Psoas muscle (tissue), 7 donors: ENCODE measurements at regions not wholly inside any gene's neighbourhood (a gene's known extent, or its start where the extent isn't known, plus 50 kb on each side); places are given as distances from the start of the nearest gene placed in this dataset.
"Not testable (repeated sequence)": the region's sequence is repeated elsewhere in the genome, so short reads cannot be mapped to it uniquely, and the experiment has no call there.

Experiments used
- ATAC-seq, 4 donors: fragments of 200-7000 bp; cut with Tn5 transposase; one replicate each; pipeline ENCODE4 v1.9.1; 2020; ENCODE audit warnings: moderate library complexity in 3 of 4, mild to moderate bottlenecking in 2 of 4
- DNase-seq, 2 donors: peaks; one replicate each; pipeline ENCODE4 v3.0.0-alpha.2; 2020
- H3K27ac ChIP-seq: fragments of 200-600 bp; one replicate; pipeline ENCODE4 v1.8.0; 2022
- H3K27me3 ChIP-seq, 3 donors: fragments of 200-600 bp in 1 of 3; one replicate each; pipeline versions ENCODE4 v1.6.1 to v1.8.0; 2013 to 2022; ENCODE audit warnings: low read length in 2 of 3, mild to moderate bottlenecking in 2 of 3, moderate library complexity in 1 of 3; ENCODE audit not compliant: insufficient read depth in 3 of 3
- H3K36me3 ChIP-seq, 2 donors: fragments of 200-600 bp in 1 of 2; one replicate each; pipeline versions ENCODE4 v1.6.1 to v1.8.0; 2013 to 2022; ENCODE audit warnings: low read depth in 1 of 2, mild to moderate bottlenecking in 1 of 2, moderate library complexity in 1 of 2; ENCODE audit not compliant: insufficient read depth in 1 of 2
- H3K4me1 ChIP-seq: fragments of 200-600 bp; one replicate; pipeline ENCODE4 v1.8.0; 2022
- H3K4me3 ChIP-seq: fragments of 200-600 bp; one replicate; pipeline ENCODE4 v1.8.0; 2022; ENCODE audit warnings: mild to moderate bottlenecking
- H3K9me3 ChIP-seq: fragments of 200-600 bp; one replicate; pipeline ENCODE4 v1.8.0; 2022
- CTCF ChIP-seq: fragments of 200-600 bp; IDR thresholded peaks from one replicate; pipeline ENCODE4 v1.8.0; 2022; ENCODE audit warnings: antibody characterized with exemption
- WGBS, 3 donors: extraction: QIAGEN DNeasy Blood & Tissue Kit; methylation state at CpG; one replicate each; pipeline versions ENCODE4 v1.1.6 to v1.1.7; 2013; 5-methylcytosine and 5-hydroxymethylcytosine counted together
- intact Hi-C, 2 donors: fragments of 100-400 bp; cut with DNase I; formaldehyde crosslinking; loops; one replicate each; pipeline versions ENCODE4 v1.11.0 to v1.14.2; 2022
- donor health status: healthy with polysubstance abuse.
- donor health status: DM: no; HTN: no; CAD: no; lungs with moderate emphysema.
- donor health status: Bipolar disorder and iron deficiency.
- donor health status: healthy.
- donor health status: DM: yes; HTN: yes; CAD: no.
- donor health status: DM: no; HTN: no; CAD: no.
- donor health status: DM: yes; HTN: yes; CAD: no.

GRCh38 chr21:20187028-20187427, 811.2 kb upstream of the NCAM2 start:
- no peak overlapping the region for H3K4me3 ChIP-seq
- H3K27me3 ChIP-seq = no peaks in the 10 kb centered on the region
- peaks cover 5% of the 10 kb centered on the region for H3K9me3 ChIP-seq
- DNase-seq = no peak
- H3K27ac ChIP-seq = no peak overlapping the region
- H3K36me3 ChIP-seq = no peaks in the 10 kb centered on the region
- no peak for TF ChIP-seq CTCF
- 61 to 66% (median 64%) methylated on average over 2 of the region's 2 CpGs for WGBS, 3 donors
- intact Hi-C loops = no loop called here
- no peak for ATAC-seq
- H3K4me1 ChIP-seq = no peaks in the 10 kb centered on the region

- not testable (repeated sequence) for H3K36me3 ChIP-seq, H3K9me3 ChIP-seq
- WGBS, 3 donors = 94 to 99% (median 95%) methylated on average over 3 of the region's 4 CpGs
Observed at GRCh38 chr21:20201323-20201722, 796.9 kb upstream of the NCAM2 start.

GRCh38 chr21:20207335-20207734, 790.9 kb upstream of the NCAM2 start:
- Histone ChIP-seq H3K27ac (no peak overlapping the region), H3K4me1 (no peaks in the 10 kb centered on the region), H3K4me3 (no peak overlapping the region), H3K27me3 (no peaks in the 10 kb centered on the region), H3K36me3 (no peaks in the 10 kb centered on the region), H3K9me3 (no peaks in the 10 kb centered on the region)
- intact Hi-C loops = no loop called here
- no peak for ATAC-seq
- WGBS, 3 donors = 82 to 88% (median 84%) methylated on average over 3 of the region's 3 CpGs
- no peak for DNase-seq
- TF ChIP-seq CTCF = no peak

More at GRCh38 chr21:20201323-20201722, 796.9 kb upstream of the NCAM2 start:
- H3K4me3 ChIP-seq, H3K27ac ChIP-seq, DNase-seq, ATAC-seq, H3K27me3 ChIP-seq, H3K4me1 ChIP-seq, intact Hi-C loops: not testable (repeated sequence)

DNA sequence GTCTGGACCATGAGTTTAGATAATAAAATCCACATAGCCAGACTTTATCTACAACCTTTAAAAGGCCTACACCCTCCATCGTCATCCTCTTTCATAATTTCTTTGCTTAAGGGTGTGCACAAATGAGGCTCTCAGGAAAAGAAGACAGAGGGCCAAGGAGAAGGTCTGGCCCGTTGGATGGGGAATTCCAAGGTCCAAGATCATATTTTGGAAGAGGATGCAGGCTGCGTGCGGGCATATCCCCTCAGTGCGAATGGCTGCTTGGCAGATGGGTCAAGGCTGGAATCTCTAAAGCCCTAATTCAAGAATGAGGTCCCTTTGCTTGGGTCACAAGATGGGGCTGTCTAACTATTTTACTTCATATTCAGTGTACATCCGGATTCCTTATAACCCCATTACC, 782.2 kb upstream of the NCAM2 start:
- intact Hi-C loops = no loop called here
- ATAC-seq = no peak
- no peaks in the 10 kb centered on the region for H3K4me1 ChIP-seq

GRCh38 chr21:20220586-20220985, 777.6 kb upstream of the NCAM2 start:
- no peaks in the 10 kb centered on the region for H3K36me3 ChIP-seq
- DNase-seq (no peak), ATAC-seq (no peak)
- no peaks in the 10 kb centered on the region for H3K27me3 ChIP-seq
- no peak for TF ChIP-seq CTCF
- intact Hi-C loops = no loop called here
- H3K4me1 ChIP-seq = no peaks in the 10 kb centered on the region
- H3K4me3 ChIP-seq = no peak overlapping the region
- no peak overlapping the region for H3K27ac ChIP-seq
- H3K9me3 ChIP-seq = no peaks in the 10 kb centered on the region

More for the DNA sequence above, 782.2 kb upstream of the NCAM2 start:
- Histone ChIP-seq H3K9me3 (no peaks in the 10 kb centered on the region), H3K27ac (no peak overlapping the region), H3K4me3 (no peak overlapping the region), H3K27me3 (no peaks in the 10 kb centered on the region), H3K36me3 (no peaks in the 10 kb centered on the region)
- 77 to 83% (median 80%) methylated on average over 6 of the region's 6 CpGs for WGBS, 3 donors
- no peak for DNase-seq
- TF ChIP-seq CTCF = no peak

DNA sequence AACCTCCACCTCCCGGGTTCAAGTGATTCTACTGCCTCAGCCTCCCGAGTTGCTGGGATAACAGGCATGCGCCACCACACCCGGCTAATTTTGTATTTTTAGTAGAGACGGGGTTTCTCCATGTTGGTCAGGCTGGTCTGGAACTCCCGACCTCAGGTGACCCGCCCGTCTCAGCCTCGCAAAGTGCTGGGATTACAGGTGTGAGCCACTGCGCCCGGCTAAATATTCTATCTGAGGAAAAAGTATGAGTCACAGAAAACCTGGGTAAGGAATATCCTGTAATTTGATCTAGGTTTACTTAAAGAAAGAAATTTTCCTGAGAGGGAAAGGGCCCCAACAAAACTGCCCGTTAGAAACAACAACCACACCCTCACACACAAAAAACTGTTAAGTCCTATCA, 776.2 kb upstream of the NCAM2 start:
- H3K9me3 ChIP-seq, H3K27me3 ChIP-seq, H3K4me1 ChIP-seq, ATAC-seq, DNase-seq, H3K36me3 ChIP-seq, H3K27ac ChIP-seq, intact Hi-C loops, H3K4me3 ChIP-seq: not testable (repeated sequence)
- 90 to 92% (median 90%) methylated on average over 12 of the region's 12 CpGs for WGBS, 3 donors

GRCh38 chr21:20236649-20237048, 761.6 kb upstream of the NCAM2 start:
- intact Hi-C loops, H3K27me3 ChIP-seq, ATAC-seq, H3K36me3 ChIP-seq, H3K27ac ChIP-seq, H3K4me3 ChIP-seq, H3K4me1 ChIP-seq, DNase-seq: not testable (repeated sequence)
- H3K9me3 ChIP-seq = peaks cover 11% of the 10 kb centered on the region
- WGBS, 3 donors = 16 to 22% (median 22%) methylated on average over 1 of the region's 1 CpG
